HG02981 (cell line): ENCODE measurements at regions not wholly inside any gene's neighbourhood (a gene's known extent, or its start where the extent isn't known, plus 50 kb on each side); places are given as distances from the start of the nearest gene placed in this dataset.

Experiments
- ATAC-seq: cut with Tn5 transposase; IDR thresholded peaks from one replicate; pipeline ENCODE4 v1.9.1; 2021; ENCODE audit warnings: mild to moderate bottlenecking, moderate library complexity; ENCODE audit not compliant: unreplicated experiment

GRCh38 chr21:35672313-35672712 is 388.0 kb downstream of the SETD4 start:
- no peak for ATAC-seq

- no peak for ATAC-seq
Measured at GRCh38 chr21:35664683-35665082, 395.6 kb downstream of the SETD4 start.

- no peak for ATAC-seq
Measured at GRCh38 chr21:35663856-35664606, 396.3 kb downstream of the SETD4 start.

GRCh38 chr21:35658242-35658641 is 402.1 kb downstream of the SETD4 start:
- ATAC-seq = no peak

GRCh38 chr21:35652872-35653271 is 407.5 kb downstream of the SETD4 start:
- no peak for ATAC-seq

GRCh38 chr21:35652196-35652595 is 408.1 kb downstream of the SETD4 start:
- ATAC-seq = no peak

DNA sequence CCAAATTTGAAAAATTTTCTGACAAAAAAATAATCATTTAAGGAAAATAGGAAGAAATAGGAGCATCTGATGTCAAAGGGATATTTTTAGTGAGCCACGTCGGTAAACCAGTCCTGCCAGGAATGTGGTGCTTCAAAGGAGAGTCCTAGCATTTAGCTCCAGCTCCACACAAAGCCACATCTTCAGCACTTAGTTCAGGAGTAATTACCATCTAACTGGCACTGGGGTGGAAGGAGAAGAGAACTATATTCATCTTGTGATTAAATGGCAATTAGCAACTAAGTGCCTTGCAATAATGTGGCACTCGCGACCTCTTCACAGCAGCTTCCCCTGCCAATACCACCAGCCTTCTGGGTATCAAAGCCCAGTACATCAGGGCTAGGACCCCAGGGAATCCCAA is 409.1 kb downstream of the SETD4 start:
- ATAC-seq = no peak

- ATAC-seq = no peak
Measured at GRCh38 chr21:35649186-35649585, 411.1 kb downstream of the SETD4 start.

DNA sequence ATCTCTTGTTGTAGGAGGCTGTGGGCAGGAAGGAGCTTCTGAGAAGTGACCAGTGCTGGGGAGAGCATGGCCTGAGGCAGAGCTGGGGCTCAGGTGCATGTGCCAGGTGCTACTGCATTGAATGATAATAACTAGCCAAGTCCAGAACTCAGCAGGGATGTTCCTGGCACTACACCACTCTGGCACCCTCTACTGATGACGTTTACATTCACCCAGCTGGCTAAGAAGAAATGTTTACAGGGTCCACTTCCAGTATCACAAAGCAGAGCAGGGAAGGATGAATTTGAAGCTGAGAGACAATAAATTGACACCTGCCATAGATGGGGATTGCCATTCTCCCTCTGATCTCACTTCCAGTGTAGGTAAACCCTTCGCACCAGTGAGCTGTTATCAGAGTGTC is 411.8 kb downstream of the SETD4 start:
- no peak for ATAC-seq

DNA sequence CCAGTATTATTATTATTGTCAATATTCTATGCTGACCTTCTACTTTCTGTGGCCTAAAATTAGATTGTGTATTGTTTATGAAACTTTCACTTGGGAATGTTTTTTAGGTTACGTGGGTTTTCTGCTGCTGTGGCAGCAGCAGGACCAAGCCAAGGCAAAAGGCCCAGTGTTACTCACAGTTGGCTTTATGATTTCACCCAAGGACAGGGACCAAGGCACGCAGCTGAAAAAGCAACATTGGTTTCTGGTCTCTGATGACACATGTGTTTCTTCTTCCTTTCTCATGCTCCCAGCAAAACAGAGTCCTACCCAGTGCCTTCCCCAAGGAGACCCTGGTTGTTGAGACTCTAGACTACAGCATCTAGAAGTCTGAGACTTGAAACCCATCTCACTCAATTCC is 413.7 kb downstream of the SETD4 start:
- no peak for ATAC-seq

- no peak for ATAC-seq
Measured at GRCh38 chr21:35645991-35646390, 414.3 kb downstream of the SETD4 start.

DNA sequence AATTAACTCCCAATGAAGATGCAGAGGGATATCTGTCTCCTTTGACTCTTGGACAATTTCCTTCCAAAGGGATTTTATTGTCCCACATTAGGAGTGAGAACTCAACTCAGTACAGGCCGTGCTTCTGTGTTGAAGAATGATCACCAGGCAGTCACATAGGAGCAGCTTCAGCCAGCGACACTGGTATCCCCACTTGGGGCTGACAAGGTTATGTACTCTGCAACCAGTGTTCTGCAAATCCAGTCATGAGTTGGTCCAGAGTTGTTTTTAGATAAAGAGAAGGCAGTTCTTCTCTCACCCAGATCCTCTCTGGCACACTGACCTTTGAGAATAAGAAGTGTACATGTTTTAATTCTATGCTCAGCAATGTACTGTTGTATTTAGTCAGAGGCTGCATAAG is 415.8 kb downstream of the SETD4 start:
- ATAC-seq = no peak

DNA sequence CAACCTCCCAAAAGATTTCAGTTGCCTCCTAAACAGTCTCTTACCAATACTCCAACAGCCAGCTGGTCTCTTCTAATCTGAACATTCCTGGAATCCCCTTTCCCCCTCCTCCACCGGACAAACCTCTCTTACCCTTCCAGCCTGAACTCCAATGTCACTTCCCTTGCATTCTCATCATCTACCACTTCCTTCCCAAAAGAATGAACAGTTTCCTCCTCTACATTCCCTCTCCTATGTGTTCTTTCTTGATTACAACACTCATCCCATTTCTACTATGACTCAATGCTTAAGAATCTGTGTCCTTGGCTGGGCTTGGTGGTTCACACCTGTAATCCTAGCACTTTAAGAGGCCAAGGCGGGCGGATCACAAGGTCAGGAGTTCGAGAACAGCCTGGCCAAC is 417.1 kb downstream of the SETD4 start:
- ATAC-seq = no peak

DNA sequence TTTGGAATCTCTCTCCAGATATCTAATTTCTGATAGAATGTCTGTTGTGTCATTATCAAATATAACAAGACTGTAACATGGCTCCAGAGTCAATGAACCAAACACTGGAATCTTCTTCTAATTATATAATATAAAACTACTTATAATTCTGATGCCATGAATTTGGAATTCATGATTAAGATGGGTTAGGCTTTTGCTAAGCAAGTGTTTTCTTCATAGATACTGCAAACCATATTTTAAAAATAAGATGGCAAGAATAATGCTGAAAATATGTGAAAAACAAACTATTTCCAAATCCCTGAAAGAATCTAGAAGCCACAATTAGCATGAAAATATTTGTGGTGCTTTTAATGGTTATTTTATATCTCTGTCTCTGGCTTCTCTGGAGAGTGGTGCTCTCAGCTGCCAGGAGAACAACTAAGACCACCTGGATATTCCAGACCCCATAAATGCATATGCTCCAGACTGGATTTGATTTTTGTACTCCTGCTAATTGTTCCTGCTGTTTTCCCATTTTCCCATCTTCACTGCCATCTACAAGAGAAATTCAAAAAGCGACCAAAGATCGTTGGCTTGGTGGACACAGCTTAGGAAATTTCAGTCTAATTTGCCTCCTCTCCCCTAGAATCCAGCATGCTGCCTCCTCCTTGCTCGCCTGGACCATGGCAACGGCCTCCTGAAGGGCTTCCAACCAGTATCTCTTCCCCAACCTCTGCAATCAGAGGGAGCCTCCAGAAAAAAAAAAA is 418.9 kb downstream of the SETD4 start:
- no peak for ATAC-seq

GRCh38 chr21:35637431-35637830 is 422.9 kb downstream of the SETD4 start:
- no peak for ATAC-seq

GRCh38 chr21:35635994-35636393 is 424.3 kb downstream of the SETD4 start:
- ATAC-seq = no peak

GRCh38 chr21:35635261-35635660 is 425.1 kb downstream of the SETD4 start:
- ATAC-seq = no peak

DNA sequence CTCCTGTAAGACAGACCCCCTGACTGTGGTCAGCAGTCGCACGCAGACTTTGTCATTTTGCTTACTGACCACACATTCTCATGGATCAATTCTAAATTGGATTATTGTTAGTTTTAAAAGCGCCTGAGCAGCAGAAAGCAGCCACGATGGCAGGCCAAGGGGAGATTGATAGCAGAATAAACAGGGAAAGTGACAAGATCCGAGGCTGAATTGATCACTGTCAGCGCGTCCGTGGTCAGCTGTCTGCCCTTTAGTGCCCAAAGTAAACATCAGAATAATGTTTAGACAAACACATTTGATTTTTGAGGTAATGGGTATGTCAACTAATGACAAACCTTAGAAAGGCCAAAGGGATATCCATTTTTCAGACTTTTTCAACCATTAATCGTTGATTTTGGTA is 426.8 kb downstream of the SETD4 start:
- ATAC-seq = no peak

DNA sequence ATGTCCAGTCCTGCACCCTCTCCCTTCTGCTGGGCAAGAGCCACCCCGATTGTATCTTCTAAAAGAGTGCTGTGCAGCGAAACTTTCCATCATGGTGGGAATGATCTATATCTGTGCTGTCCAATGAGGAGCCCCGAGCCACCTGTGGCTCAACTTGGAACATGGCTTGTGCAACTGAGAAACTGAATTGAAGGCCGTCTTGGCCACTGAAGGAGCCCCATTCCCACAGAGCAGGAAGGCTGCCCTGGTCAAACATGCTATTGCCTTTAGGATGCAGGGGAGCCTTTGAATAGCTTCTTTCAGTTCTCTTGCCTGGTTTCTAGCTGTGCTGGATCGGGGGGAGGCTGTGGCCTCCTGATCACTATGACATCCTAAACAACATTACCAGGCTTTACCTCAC is 427.6 kb downstream of the SETD4 start:
- no peak for ATAC-seq

GRCh38 chr21:35628316-35628715 is 432.0 kb downstream of the SETD4 start:
- no peak for ATAC-seq

GRCh38 chr21:35627462-35627861 is 432.9 kb downstream of the SETD4 start:
- ATAC-seq = no peak

DNA sequence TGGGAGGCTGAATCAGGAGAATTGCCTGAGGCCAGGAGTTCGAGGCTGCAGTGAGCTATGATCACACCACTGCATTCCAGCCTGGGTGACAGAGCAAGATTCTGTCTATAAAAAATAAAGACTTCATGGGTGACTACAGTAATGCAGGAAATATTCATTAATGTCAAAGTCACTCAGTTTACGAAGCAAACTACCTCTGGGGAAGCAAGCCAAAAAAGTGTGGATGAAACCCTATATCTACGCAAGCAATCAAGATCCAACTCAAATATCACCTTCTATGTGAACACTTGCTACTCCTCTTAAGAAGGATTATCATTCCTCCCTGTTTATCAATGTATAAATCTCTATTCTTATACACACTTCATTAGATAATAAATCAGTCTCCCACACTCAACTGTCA is 434.8 kb downstream of the SETD4 start:
- ATAC-seq = no peak

DNA sequence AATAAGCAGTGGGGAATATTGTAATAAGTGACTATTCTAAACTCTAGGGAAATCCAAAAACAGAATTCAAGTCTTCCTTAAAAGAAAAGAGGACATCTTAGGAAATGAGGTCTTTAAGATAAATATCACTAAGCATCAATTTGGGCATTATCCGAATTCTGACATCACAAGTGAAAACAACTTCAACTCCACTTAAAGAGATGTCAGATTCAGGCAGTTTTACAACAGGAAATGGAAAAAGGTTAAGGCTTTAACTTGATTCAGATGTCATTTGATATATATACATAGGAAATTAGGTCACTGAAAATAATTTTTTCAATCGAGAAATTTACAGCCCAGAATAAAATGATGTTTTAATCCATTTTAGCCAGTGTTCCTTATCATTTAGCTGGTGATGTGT is 435.4 kb downstream of the SETD4 start:
- no peak for ATAC-seq
